K562 (cell line): ENCODE measurements at regions not wholly inside any gene's neighbourhood (a gene's known extent, or its start where the extent isn't known, plus 50 kb on each side); places are given as distances from the start of the nearest gene placed in this dataset.

ENCODE experiments used
- CTCF ChIP-seq, 3 experiments: IDR thresholded peaks in 2 of 3; conservative IDR thresholded peaks in 1 of 3; 2 replicates each; pipeline ENCODE4 v1.5.1; 2011 to 2012; ENCODE audit warnings: low read length in 3 of 3, mild to moderate bottlenecking in 3 of 3, control low read depth in 2 of 3, improper control_type of control experiment in 1 of 3, inconsistent platforms in 1 of 3, low read depth in 1 of 3, mixed read lengths in 1 of 3, moderate library complexity in 1 of 3; ENCODE audit not compliant: insufficient read depth in 2 of 3
- TARDBP ChIP-seq: fragments of 450-650 bp; IDR thresholded peaks from 2 replicates; pipeline ENCODE4 v1.6.1; 2016
- ZFP36 ChIP-seq: fragments of 150-350 bp; IDR thresholded peaks from 2 replicates; pipeline ENCODE4 v1.6.1; 2018; ENCODE audit warnings: low read length, low read depth; ENCODE audit not compliant: partially characterized antibody

- TF ChIP-seq TARDBP (no peak), CTCF (IDR thresholded peaks at IDR 0.05 in 2 of 3, conservative IDR thresholded peaks at IDR 0.05 in 1 of 3; ENCODE audit: insufficient read depth in 2 of 3, low read depth in 1 of 3, low read length in 3 of 3) (peak; percentile 32 to 49 (median 43); a peak in 5 of 6 replicates), ZFP36 (no peak)
Measured at GRCh38 chr6:156686301-156686994, 90.7 kb upstream of the ARID1B start.
